ENCODE measurements at regions not wholly inside any gene's neighbourhood (a gene's known extent, or its start where the extent isn't known, plus 50 kb on each side); places are given as distances from the start of the nearest gene placed in this dataset.

GRCh38 chr11:122179961-122180834, 64.2 kb upstream of the BLID start:
- Histone ChIP-seq H4K20me1 (ENCODE audit: insufficient read depth, low read length) (no peaks in the 10 kb centered on the region), H3K4me3 (ENCODE audit: low read depth in 1 of 2, low read length in 2 of 2) (no peak overlapping the region), H3K4me2 (ENCODE audit: insufficient read depth, low read length) (no peak overlapping the region), H3K9ac (ENCODE audit: low read depth, low read length) (no peak overlapping the region), H3K27me3 (ENCODE audit: insufficient read depth, low read length, poor library complexity) (no peaks in the 10 kb centered on the region), H3K27ac (ENCODE audit: low read length) (no peak overlapping the region), H3K9me3 (ENCODE audit: insufficient read depth, low read length, severe bottlenecking) (no peaks in the 10 kb centered on the region), H3K79me2 (ENCODE audit: insufficient read depth, low read length) (no peaks in the 10 kb centered on the region), H3K36me3 (ENCODE audit: insufficient read depth, low read length) (no peaks in the 10 kb centered on the region), H2AFZ (ENCODE audit: low read depth, low read length) (no peak overlapping the region), H3K4me1 (ENCODE audit: insufficient read depth, low read length) (no peaks in the 10 kb centered on the region)
- DNase-seq = no peak
- TF ChIP-seq EZH2 (IDR thresholded peaks at IDR 0.05; ENCODE audit: borderline replicate concordance, low read depth, low read length, severe bottlenecking) (no peak), CTCF (IDR thresholded peaks at IDR 0.05; ENCODE audit: borderline replicate concordance, extremely low read depth, low read length, poor library complexity, severe bottlenecking) (no peak)
- no peak for ATAC-seq (ENCODE audit: insufficient read depth, low read depth)

- Histone ChIP-seq H3K4me2 (ENCODE audit: insufficient read depth, low read length) (no peak overlapping the region), H3K4me1 (ENCODE audit: insufficient read depth, low read length) (no peaks in the 10 kb centered on the region), H4K20me1 (ENCODE audit: insufficient read depth, low read length) (no peaks in the 10 kb centered on the region), H3K27me3 (ENCODE audit: insufficient read depth, low read length, poor library complexity) (no peaks in the 10 kb centered on the region), H3K9me3 (ENCODE audit: insufficient read depth, low read length, severe bottlenecking) (no peaks in the 10 kb centered on the region), H2AFZ (ENCODE audit: low read depth, low read length) (no peak overlapping the region), H3K36me3 (ENCODE audit: insufficient read depth, low read length) (no peaks in the 10 kb centered on the region), H3K27ac (ENCODE audit: low read length) (no peak overlapping the region), H3K9ac (ENCODE audit: low read depth, low read length) (no peak overlapping the region), H3K4me3 (ENCODE audit: low read depth in 1 of 2, low read length in 2 of 2) (no peak overlapping the region), H3K79me2 (ENCODE audit: insufficient read depth, low read length) (no peaks in the 10 kb centered on the region)
- ATAC-seq (ENCODE audit: insufficient read depth, low read depth) = no peak
- no peak for DNase-seq
- no peak for TF ChIP-seq EZH2 (IDR thresholded peaks at IDR 0.05; ENCODE audit: borderline replicate concordance, low read depth, low read length, severe bottlenecking)
- TF ChIP-seq CTCF (IDR thresholded peaks at IDR 0.05; ENCODE audit: borderline replicate concordance, extremely low read depth, low read length, poor library complexity, severe bottlenecking) = no peak
Measured at GRCh38 chr11:122178795-122179194, 62.8 kb upstream of the BLID start.

GRCh38 chr11:122177238-122177637, 61.2 kb upstream of the BLID start:
- Histone ChIP-seq H3K27ac (ENCODE audit: low read length) (no peak overlapping the region), H3K4me1 (ENCODE audit: insufficient read depth, low read length) (no peaks in the 10 kb centered on the region), H3K27me3 (ENCODE audit: insufficient read depth, low read length, poor library complexity) (no peaks in the 10 kb centered on the region), H3K79me2 (ENCODE audit: insufficient read depth, low read length) (no peaks in the 10 kb centered on the region), H3K9ac (ENCODE audit: low read depth, low read length) (no peak overlapping the region), H3K4me2 (ENCODE audit: insufficient read depth, low read length) (no peak overlapping the region), H2AFZ (ENCODE audit: low read depth, low read length) (no peak overlapping the region), H3K36me3 (ENCODE audit: insufficient read depth, low read length) (no peaks in the 10 kb centered on the region), H3K9me3 (ENCODE audit: insufficient read depth, low read length, severe bottlenecking) (no peaks in the 10 kb centered on the region), H3K4me3 (ENCODE audit: low read depth in 1 of 2, low read length in 2 of 2) (no peak overlapping the region), H4K20me1 (ENCODE audit: insufficient read depth, low read length) (no peaks in the 10 kb centered on the region)
- TF ChIP-seq CTCF (IDR thresholded peaks at IDR 0.05; ENCODE audit: borderline replicate concordance, extremely low read depth, low read length, poor library complexity, severe bottlenecking) (no peak), EZH2 (IDR thresholded peaks at IDR 0.05; ENCODE audit: borderline replicate concordance, low read depth, low read length, severe bottlenecking) (no peak)
- DNase-seq (no peak), ATAC-seq (ENCODE audit: insufficient read depth, low read depth) (no peak)
